ENCODE measurements at regions not wholly inside any gene's neighbourhood (a gene's known extent, or its start where the extent isn't known, plus 50 kb on each side); places are given as distances from the start of the nearest gene placed in this dataset.

DNA sequence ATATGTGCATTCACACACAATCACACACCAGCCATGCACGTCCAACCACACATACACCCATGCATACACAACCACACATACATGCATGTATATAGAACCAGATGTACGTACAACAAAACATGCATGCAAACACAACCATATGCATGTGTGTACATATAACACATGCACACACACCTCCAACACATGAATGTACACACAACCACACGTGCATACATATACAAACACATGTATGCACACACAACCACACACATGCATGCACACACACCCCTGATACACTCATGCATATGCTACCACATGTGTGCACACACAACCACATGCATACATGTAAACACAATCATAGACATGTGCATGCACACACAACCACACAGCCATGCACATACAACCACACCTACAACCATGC is 52.0 kb upstream of the SDK2 start:
- TF ChIP-seq, protein P1, sequence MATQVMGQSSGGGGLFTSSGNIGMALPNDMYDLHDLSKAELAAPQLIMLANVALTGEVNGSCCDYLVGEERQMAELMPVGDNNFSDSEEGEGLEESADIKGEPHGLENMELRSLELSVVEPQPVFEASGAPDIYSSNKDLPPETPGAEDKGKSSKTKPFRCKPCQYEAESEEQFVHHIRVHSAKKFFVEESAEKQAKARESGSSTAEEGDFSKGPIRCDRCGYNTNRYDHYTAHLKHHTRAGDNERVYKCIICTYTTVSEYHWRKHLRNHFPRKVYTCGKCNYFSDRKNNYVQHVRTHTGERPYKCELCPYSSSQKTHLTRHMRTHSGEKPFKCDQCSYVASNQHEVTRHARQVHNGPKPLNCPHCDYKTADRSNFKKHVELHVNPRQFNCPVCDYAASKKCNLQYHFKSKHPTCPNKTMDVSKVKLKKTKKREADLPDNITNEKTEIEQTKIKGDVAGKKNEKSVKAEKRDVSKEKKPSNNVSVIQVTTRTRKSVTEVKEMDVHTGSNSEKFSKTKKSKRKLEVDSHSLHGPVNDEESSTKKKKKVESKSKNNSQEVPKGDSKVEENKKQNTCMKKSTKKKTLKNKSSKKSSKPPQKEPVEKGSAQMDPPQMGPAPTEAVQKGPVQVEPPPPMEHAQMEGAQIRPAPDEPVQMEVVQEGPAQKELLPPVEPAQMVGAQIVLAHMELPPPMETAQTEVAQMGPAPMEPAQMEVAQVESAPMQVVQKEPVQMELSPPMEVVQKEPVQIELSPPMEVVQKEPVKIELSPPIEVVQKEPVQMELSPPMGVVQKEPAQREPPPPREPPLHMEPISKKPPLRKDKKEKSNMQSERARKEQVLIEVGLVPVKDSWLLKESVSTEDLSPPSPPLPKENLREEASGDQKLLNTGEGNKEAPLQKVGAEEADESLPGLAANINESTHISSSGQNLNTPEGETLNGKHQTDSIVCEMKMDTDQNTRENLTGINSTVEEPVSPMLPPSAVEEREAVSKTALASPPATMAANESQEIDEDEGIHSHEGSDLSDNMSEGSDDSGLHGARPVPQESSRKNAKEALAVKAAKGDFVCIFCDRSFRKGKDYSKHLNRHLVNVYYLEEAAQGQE (IDR thresholded peaks at IDR 0.05; ENCODE audit: low read depth) = no peak
- TF ChIP-seq EGR1 (IDR thresholded peaks at IDR 0.05; ENCODE audit: low read depth) = no peak
- no peak for TF ChIP-seq YY1 (IDR thresholded peaks at IDR 0.05; ENCODE audit: extremely low read depth, insufficient replicate concordance, low read depth, low read length)
- TF ChIP-seq, protein P2, sequence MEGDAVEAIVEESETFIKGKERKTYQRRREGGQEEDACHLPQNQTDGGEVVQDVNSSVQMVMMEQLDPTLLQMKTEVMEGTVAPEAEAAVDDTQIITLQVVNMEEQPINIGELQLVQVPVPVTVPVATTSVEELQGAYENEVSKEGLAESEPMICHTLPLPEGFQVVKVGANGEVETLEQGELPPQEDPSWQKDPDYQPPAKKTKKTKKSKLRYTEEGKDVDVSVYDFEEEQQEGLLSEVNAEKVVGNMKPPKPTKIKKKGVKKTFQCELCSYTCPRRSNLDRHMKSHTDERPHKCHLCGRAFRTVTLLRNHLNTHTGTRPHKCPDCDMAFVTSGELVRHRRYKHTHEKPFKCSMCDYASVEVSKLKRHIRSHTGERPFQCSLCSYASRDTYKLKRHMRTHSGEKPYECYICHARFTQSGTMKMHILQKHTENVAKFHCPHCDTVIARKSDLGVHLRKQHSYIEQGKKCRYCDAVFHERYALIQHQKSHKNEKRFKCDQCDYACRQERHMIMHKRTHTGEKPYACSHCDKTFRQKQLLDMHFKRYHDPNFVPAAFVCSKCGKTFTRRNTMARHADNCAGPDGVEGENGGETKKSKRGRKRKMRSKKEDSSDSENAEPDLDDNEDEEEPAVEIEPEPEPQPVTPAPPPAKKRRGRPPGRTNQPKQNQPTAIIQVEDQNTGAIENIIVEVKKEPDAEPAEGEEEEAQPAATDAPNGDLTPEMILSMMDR (IDR thresholded peaks at IDR 0.05 in 2 of 3, conservative IDR thresholded peaks at IDR 0.05 in 1 of 3; ENCODE audit: borderline replicate concordance in 1 of 3, insufficient read depth in 1 of 3, low read depth in 2 of 3, low read length in 2 of 3) = no peak
- TF ChIP-seq RAD21 (IDR thresholded peaks at IDR 0.05; ENCODE audit: low read depth) = no peak
- no peak for TF ChIP-seq JUND (IDR thresholded peaks at IDR 0.05)
- TF ChIP-seq EZH2 (IDR thresholded peaks at IDR 0.05) = no peak
- no peak for TF ChIP-seq ZFX (IDR thresholded peaks at IDR 0.05)

All from HCT116 (cell line).